ENCODE measurements at regions not wholly inside any gene's neighbourhood (a gene's known extent, or its start where the extent isn't known, plus 50 kb on each side); places are given as distances from the start of the nearest gene placed in this dataset.
A peak's percentile ranks its signal among the peaks of the same experiment; 100 is the strongest.

DNA sequence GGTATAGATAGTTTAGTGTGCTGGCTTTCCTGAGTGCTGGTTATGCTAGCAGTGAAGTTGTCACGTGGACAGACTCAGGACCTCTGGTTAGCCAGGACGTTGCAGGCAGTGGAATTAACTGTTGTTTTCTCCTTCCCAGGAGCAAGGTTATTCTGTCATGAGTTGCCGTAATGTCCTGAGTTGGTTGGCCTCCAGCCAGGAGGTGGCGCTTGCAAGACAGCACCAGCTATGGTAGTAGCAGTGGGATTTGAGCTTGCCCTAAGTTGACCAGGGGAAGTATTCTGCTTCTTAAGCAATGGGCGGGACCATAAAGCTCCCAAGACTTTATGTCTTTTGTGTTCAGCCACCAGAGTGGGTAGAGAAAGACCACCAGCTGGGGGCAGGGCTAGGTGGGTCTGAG is 240.7 kb upstream of the DNAJC19 start:
- H3K9me3 ChIP-seq: peaks cover 0 to 7% (median 0%) of the 10 kb centered on the region in 12 donors
- no peaks in the 10 kb centered on the region for H3K27me3 ChIP-seq
- H3K36me3 ChIP-seq: no peaks in the 10 kb centered on the region
- DNase-seq: peak in 1 of 5 donors; percentile 18
- 59 to 66% (median 60%) methylated on average over 5 of the region's 5 CpGs for WGBS, 4 donors
- intact Hi-C loops (cut with DNase I): no loop called here
- no peak overlapping the region for H3K27ac ChIP-seq
- H3K4me3 ChIP-seq: no peak overlapping the region
- no peaks in the 10 kb centered on the region for H3K4me1 ChIP-seq
- TF ChIP-seq, protein P1, sequence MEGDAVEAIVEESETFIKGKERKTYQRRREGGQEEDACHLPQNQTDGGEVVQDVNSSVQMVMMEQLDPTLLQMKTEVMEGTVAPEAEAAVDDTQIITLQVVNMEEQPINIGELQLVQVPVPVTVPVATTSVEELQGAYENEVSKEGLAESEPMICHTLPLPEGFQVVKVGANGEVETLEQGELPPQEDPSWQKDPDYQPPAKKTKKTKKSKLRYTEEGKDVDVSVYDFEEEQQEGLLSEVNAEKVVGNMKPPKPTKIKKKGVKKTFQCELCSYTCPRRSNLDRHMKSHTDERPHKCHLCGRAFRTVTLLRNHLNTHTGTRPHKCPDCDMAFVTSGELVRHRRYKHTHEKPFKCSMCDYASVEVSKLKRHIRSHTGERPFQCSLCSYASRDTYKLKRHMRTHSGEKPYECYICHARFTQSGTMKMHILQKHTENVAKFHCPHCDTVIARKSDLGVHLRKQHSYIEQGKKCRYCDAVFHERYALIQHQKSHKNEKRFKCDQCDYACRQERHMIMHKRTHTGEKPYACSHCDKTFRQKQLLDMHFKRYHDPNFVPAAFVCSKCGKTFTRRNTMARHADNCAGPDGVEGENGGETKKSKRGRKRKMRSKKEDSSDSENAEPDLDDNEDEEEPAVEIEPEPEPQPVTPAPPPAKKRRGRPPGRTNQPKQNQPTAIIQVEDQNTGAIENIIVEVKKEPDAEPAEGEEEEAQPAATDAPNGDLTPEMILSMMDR (IDR thresholded peaks at IDR 0.05): no peak
- no peak for TF ChIP-seq POLR2A (IDR thresholded peaks at IDR 0.05)
- no peak for ATAC-seq

DNA sequence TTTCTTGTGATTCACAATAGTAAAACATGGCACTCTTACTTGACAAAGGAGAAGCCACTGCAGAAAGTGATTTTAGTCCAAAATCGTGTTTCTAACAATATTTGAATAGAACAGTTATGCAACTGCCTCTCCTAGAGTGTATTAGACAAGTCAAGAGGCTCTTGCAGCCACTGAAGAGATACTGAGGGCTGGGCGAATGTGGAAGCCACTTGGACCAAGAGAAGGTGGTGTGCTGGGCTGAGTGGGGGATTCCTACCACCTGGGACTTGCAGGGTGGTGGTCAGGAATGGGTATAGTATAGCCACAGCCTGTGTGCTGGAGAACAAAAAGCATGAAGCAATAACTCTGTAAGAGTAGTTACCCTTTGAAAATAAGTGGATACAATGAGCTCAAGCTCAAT is 223.8 kb upstream of the DNAJC19 start:
- no peaks in the 10 kb centered on the region for H3K9me3 ChIP-seq
- DNase-seq: no peak
- H3K4me1 ChIP-seq: no peaks in the 10 kb centered on the region
- TF ChIP-seq, protein P1 (IDR thresholded peaks at IDR 0.05): no peak
- no peak for TF ChIP-seq POLR2A (IDR thresholded peaks at IDR 0.05)
- peaks cover 0 to 28% (median 0%) of the 10 kb centered on the region in 9 donors for H3K27me3 ChIP-seq
- no peak for ATAC-seq
- 51 to 63% (median 54%) methylated on average over 2 of the region's 2 CpGs for WGBS, 4 donors
- no peak overlapping the region for H3K27ac ChIP-seq
- no peak overlapping the region for H3K4me3 ChIP-seq
- H3K36me3 ChIP-seq: no peaks in the 10 kb centered on the region
- intact Hi-C loops (cut with DNase I): loop anchor here in 8 of 10 donors (5.0 to 10.0 kb wide), 6 partner anchors 484 to 1471 kb away; no protein-coding TSS in a partner anchor

DNA sequence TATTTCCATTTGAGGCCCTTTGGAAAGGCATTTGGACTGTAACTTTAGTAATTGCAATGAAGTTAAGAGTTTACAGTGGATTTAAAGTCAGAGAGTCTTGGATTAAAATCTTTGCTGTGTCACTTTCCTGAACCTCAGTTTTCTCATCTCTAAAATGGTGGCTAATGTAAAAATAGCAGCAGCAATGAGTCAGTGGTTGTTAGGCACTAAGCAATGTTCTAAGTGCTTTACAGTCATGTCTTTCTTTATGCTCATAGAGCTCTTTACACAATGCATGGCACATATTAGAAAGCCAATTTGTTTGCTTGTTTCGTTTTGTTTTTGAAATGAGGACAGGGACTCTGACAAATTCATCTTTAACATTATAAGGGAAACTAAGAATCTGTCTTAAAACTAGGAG is 222.7 kb upstream of the DNAJC19 start:
- peaks cover 0 to 28% (median 0%) of the 10 kb centered on the region in 9 donors for H3K27me3 ChIP-seq
- WGBS, 4 donors: 60 to 84% (median 69%) methylated on average over 1 of the region's 1 CpG
- no peaks in the 10 kb centered on the region for H3K36me3 ChIP-seq
- no peak for DNase-seq
- H3K4me1 ChIP-seq: no peaks in the 10 kb centered on the region
- no peak for ATAC-seq
- H3K9me3 ChIP-seq: no peaks in the 10 kb centered on the region
- H3K27ac ChIP-seq: no peak overlapping the region
- TF ChIP-seq, protein P1 (IDR thresholded peaks at IDR 0.05): no peak
- TF ChIP-seq POLR2A (IDR thresholded peaks at IDR 0.05): no peak
- intact Hi-C loops (cut with DNase I): loop anchor here in 8 of 10 donors (5.0 to 10.0 kb wide), 6 partner anchors 485 to 1473 kb away; no protein-coding TSS in a partner anchor
- no peak overlapping the region for H3K4me3 ChIP-seq

DNA sequence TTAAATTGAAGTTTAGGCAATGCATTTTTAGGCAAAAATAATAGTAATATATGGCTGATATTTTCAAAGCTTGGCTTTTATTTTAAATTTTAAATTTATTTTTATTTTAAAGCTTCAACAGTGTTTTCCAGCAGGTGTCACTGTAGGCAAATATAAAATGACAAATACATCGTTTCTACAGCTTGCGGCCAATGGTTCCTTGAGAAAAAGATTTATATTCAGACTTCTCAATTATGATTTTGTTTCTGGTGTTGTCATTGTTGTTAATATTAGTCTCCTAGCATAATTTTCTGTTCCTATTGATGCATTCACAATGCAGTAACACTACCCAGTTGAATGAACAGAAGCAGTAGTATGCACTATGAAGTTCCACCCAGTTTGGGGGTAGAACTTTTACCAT is 220.7 kb upstream of the DNAJC19 start:
- TF ChIP-seq, protein P1 (IDR thresholded peaks at IDR 0.05): peak in 10 of 12 donors; percentile 13 to 49 (median 38)
- TF ChIP-seq POLR2A (IDR thresholded peaks at IDR 0.05): no peak
- ATAC-seq (no peak), DNase-seq (no peak)
- H3K4me1 ChIP-seq: no peaks in the 10 kb centered on the region
- intact Hi-C loops (cut with DNase I): loop anchor here in 9 of 10 donors (2.0 to 10.0 kb wide), 7 partner anchors 487 to 1475 kb away; no protein-coding TSS in a partner anchor
- H3K9me3 ChIP-seq: no peaks in the 10 kb centered on the region
- WGBS, 4 donors: 8 to 15% (median 12%) methylated on average over 2 of the region's 2 CpGs
- H3K4me3 ChIP-seq: no peak overlapping the region
- H3K27me3 ChIP-seq: peaks cover 0 to 28% (median 0%) of the 10 kb centered on the region in 9 donors
- no peak overlapping the region for H3K27ac ChIP-seq
- H3K36me3 ChIP-seq: no peaks in the 10 kb centered on the region

Measured in heart left ventricle (tissue), 16 donors.